Nephron progenitor cell (in vitro differentiated cells): ENCODE measurements at regions not wholly inside any gene's neighbourhood (a gene's known extent, or its start where the extent isn't known, plus 50 kb on each side); places are given as distances from the start of the nearest gene placed in this dataset.

ENCODE experiments used
- DNase-seq: peaks from one replicate; pipeline ENCODE4 v3.0.0; 2021
- H3K27ac Mint-ChIP-seq: 2 replicates; pipeline ENCODE4 v1.8.0; 2021; ENCODE audit warnings: mild to moderate bottlenecking, moderate library complexity, mixed read lengths
- H3K27me3 Mint-ChIP-seq: 2 replicates; pipeline ENCODE4 v1.8.0; 2021; ENCODE audit warnings: mild to moderate bottlenecking, low read depth, mixed read lengths; ENCODE audit not compliant: poor library complexity
- H3K36me3 Mint-ChIP-seq: 2 replicates; pipeline ENCODE4 v1.8.0; 2021; ENCODE audit warnings: low read depth, mixed read lengths
- H3K4me1 Mint-ChIP-seq: 2 replicates; pipeline ENCODE4 v1.8.0; 2021; ENCODE audit warnings: mixed read lengths
- H3K4me3 Mint-ChIP-seq: 2 replicates; pipeline ENCODE4 v1.8.0; 2021; ENCODE audit warnings: mild to moderate bottlenecking, moderate library complexity, mixed read lengths
- H3K9me3 Mint-ChIP-seq: 2 replicates; pipeline ENCODE4 v1.8.0; 2021; ENCODE audit warnings: mild to moderate bottlenecking, moderate library complexity, mixed read lengths
- TF ChIP-seq, protein P1 (sequence below): fragments of 200-600 bp; sonication (generic); IDR thresholded peaks from 2 replicates; pipeline ENCODE4 v1.5.0; 2021; ENCODE audit warnings: antibody characterized with exemption

DNA sequence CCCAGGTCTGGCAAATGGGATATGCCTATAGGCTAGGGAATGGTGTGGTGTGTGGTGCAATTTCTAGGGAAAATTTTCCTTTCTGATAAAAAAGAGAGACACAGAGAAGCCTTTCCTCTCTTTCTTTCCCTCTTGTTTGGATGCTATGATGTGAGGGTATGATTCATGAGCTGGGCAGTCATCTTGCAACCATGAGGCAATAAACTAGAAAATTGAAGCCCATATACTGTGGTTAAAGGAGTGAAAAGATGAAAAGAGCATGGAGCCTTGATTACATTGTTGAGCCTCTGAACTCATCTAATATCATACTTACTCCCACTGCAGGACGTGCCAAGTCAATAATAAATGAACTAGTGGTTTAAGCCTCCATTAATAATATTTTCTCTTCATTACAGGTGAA, 215.6 kb downstream of the HAUS1 start:
- TF ChIP-seq, protein P1, sequence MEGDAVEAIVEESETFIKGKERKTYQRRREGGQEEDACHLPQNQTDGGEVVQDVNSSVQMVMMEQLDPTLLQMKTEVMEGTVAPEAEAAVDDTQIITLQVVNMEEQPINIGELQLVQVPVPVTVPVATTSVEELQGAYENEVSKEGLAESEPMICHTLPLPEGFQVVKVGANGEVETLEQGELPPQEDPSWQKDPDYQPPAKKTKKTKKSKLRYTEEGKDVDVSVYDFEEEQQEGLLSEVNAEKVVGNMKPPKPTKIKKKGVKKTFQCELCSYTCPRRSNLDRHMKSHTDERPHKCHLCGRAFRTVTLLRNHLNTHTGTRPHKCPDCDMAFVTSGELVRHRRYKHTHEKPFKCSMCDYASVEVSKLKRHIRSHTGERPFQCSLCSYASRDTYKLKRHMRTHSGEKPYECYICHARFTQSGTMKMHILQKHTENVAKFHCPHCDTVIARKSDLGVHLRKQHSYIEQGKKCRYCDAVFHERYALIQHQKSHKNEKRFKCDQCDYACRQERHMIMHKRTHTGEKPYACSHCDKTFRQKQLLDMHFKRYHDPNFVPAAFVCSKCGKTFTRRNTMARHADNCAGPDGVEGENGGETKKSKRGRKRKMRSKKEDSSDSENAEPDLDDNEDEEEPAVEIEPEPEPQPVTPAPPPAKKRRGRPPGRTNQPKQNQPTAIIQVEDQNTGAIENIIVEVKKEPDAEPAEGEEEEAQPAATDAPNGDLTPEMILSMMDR: no peak
- DNase-seq: no peak

DNA sequence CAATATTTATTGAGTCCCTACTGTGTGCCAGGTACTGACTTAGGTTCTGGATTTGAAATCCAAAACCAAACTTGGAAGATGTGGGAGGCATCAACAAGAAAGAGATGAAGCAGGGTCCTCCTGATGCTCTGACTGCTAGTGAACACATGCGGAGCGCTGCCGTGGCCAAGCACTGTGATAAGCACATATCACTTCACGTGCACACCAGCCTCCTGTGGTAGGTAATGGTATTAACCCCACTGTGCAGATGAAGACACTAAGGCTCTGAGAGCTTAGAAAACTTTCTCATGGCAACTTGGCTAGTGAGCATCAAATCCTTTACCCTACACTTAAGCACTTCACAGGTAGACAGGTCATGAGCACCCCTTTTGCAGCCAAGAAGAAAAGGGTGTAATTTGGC, 216.1 kb downstream of the HAUS1 start:
- H3K27ac Mint-ChIP-seq: no peak overlapping the region
- H3K4me3 Mint-ChIP-seq: no peak overlapping the region
- TF ChIP-seq, protein P1: no peak
- H3K27me3 Mint-ChIP-seq: peaks cover 3% of the 10 kb centered on the region
- H3K36me3 Mint-ChIP-seq: no peaks in the 10 kb centered on the region
- no peaks in the 10 kb centered on the region for H3K9me3 Mint-ChIP-seq
- no peak for DNase-seq
- H3K4me1 Mint-ChIP-seq: peaks cover 46% of the 10 kb centered on the region

More for the DNA sequence above, 215.6 kb downstream of the HAUS1 start:
- H3K4me1 Mint-ChIP-seq: peaks cover 41% of the 10 kb centered on the region
- H3K9me3 Mint-ChIP-seq: no peaks in the 10 kb centered on the region
- peaks cover 3% of the 10 kb centered on the region for H3K27me3 Mint-ChIP-seq
- no peaks in the 10 kb centered on the region for H3K36me3 Mint-ChIP-seq
- no peak overlapping the region for H3K4me3 Mint-ChIP-seq
- no peak overlapping the region for H3K27ac Mint-ChIP-seq

DNA sequence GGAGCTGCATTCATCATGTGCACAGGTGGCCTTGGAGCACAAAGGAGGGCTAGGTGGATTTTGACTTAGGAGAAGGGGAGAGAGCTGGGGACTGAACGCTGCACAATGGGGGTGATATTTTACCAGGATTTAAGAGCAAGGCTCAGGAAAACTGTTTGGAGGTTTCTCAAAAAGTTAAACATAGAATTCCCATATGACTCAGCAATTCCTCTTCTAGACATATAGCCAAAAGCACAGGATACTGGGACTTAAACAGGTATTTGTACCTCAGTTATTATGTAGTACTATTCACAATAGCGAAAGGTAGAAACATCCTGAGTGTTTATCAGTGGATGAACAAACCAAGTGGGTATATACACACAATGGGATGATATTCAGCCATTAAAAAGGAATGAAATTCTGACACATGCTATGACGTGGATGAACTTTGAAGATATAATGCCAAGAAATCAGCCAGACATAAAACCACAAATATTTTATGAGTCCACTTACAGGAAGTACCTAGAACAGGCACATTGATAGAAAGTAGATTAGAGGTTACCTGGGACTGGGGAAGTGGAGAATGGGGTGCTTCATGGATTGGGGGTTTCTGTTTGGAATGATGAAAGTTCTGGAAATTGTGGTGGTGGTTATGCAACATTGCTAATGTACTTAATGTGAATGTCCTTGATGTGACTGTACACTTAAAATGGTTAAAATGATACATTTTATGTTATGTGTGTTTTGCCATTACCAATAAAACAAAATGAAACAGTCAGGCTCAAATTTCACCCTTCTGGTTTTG, 216.9 kb downstream of the HAUS1 start:
- H3K27me3 Mint-ChIP-seq: peaks cover 3% of the 10 kb centered on the region

DNA sequence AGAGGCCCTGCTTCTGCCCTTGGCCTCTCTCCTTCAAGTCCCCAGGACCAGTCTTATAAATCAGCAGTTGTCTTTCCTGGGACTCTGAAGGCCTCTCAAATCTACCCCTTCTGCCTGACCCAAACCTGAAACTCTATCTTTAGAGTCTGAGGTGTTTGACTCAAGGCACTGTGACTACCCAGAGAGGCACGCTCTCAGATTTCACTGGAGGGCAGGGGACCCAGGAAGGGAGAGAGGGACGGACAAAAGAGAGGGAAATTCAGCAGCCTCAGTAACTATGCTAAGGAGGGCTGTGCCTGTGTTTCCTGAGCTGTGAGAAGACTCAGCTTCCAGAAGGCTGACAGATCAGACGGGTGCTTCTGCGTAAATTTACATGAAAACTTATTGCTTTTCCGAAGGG, 217.8 kb downstream of the HAUS1 start:
- peaks cover 3% of the 10 kb centered on the region for H3K27me3 Mint-ChIP-seq
- peak; percentile 31 for DNase-seq
- peak overlapping the region; percentile 11 for H3K4me3 Mint-ChIP-seq
- no peaks in the 10 kb centered on the region for H3K9me3 Mint-ChIP-seq
- peak overlapping the region; percentile 34 for H3K27ac Mint-ChIP-seq
- H3K36me3 Mint-ChIP-seq: no peaks in the 10 kb centered on the region
- peaks cover 61% of the 10 kb centered on the region for H3K4me1 Mint-ChIP-seq
- TF ChIP-seq, protein P1: no peak

More for the DNA sequence above, 216.9 kb downstream of the HAUS1 start:
- no peak for DNase-seq
- Mint-ChIP-seq H3K27ac (peak overlapping the region; percentile 36), H3K9me3 (no peaks in the 10 kb centered on the region), H3K4me1 (peaks cover 54% of the 10 kb centered on the region), H3K36me3 (no peaks in the 10 kb centered on the region), H3K4me3 (no peak overlapping the region)
- TF ChIP-seq, protein P1: no peak

DNA sequence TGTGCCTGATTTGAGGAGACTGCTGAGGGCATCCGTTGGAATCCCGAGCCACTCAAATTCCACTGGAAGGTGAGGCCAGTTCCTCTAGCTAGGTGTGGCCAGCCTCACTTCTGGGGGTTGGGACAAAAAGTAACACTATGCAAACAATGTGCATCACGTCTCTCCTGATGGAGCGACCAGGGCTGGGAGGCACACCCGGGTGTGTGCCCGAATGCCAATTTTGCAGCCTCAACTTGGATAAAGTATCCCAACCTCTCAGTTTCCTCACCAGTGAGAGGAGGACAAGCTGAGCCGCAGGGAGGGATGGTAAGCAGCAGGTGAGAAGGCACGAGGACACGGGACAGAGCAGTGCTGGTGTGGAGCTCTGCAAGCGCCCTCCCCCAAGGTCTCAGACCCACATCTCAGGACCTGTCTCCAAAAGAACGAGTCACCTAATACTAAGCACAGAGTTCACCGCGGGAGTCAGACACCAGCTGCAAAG, 218.3 kb downstream of the HAUS1 start:
- Mint-ChIP-seq H3K27me3 (peaks cover 3% of the 10 kb centered on the region), H3K9me3 (no peaks in the 10 kb centered on the region), H3K27ac (peak overlapping the region; percentile 53), H3K4me3 (no peak overlapping the region), H3K4me1 (peaks cover 64% of the 10 kb centered on the region), H3K36me3 (no peaks in the 10 kb centered on the region)
- no peak for DNase-seq
- TF ChIP-seq, protein P1: no peak

DNA sequence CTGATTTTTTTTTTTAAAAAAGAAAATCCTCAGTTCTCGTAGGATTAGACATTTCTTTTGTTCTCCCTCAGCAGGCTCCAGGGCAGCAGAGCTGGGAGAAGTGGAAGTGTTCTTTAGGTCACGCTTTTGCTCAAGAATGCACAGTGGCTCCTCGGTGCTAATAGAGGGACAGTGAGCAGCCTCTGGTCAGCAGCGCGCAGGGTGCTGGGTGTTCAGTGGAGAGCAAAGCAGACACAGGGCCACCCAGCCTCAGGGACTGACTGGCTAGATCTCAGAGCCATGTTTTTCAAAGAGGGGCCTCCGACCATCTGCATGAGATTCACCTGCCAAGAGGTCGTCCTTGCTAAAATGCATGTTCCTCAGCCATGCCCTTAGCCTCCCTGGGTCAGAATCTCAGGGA, 218.8 kb downstream of the HAUS1 start:
- Mint-ChIP-seq H3K9me3 (no peaks in the 10 kb centered on the region), H3K27me3 (peaks cover 3% of the 10 kb centered on the region), H3K36me3 (no peaks in the 10 kb centered on the region), H3K4me1 (peaks cover 65% of the 10 kb centered on the region), H3K4me3 (no peak overlapping the region), H3K27ac (no peak overlapping the region)
- no peak for DNase-seq
- TF ChIP-seq, protein P1: no peak
